B cell (primary cell): ENCODE measurements at regions not wholly inside any gene's neighbourhood (a gene's known extent, or its start where the extent isn't known, plus 50 kb on each side); places are given as distances from the start of the nearest gene placed in this dataset.

Experiments used
- ATAC-seq: fragments of 200-7000 bp; cut with Tn5 transposase; one replicate; pipeline ENCODE4 v1.10.0; 2021; ENCODE audit warnings: low read depth, mild to moderate bottlenecking, moderate number of reproducible peaks, moderate library complexity
- CTCF ChIA-PET: fragments of 350-600 bp; sonication (Branson Sonifier 250); formaldehyde crosslinking; loops from one replicate; lab custom pipeline; 2021; ENCODE audit warnings: antibody characterized with exemption, inconsistent platforms; lab: Charles Lee
- POLR2A ChIA-PET: fragments of 350-600 bp; sonication (Branson Sonifier 250); formaldehyde crosslinking; loops from one replicate; lab custom pipeline; 2021; ENCODE audit warnings: antibody characterized with exemption; lab: Charles Lee
- DNase-seq: peaks from one replicate; pipeline ENCODE4 v3.0.0; 2013
- H2AFZ ChIP-seq: 2 replicates; pipeline ENCODE4 v1.6.1; 2012; ENCODE audit warnings: mild to moderate bottlenecking, low read depth, low read length; ENCODE audit not compliant: insufficient read depth, poor library complexity, severe bottlenecking
- H3K27ac ChIP-seq, 2 donors: 1 replicate in 1 of 2; 2 replicates in 1 of 2; pipeline ENCODE4 v1.5.1; 2012 to 2013; ENCODE audit warnings: low read length in 2 of 2, mild to moderate bottlenecking in 2 of 2, moderate library complexity in 1 of 2
- H3K27me3 ChIP-seq, 4 experiments: fragments of 200-600 bp in 1 of 4; sonication (generic) in 1 of 4; replicated peaks in 1 of 4; 1 replicate in 2 of 4; 2 replicates in 2 of 4; pipeline versions ENCODE4 v1.6.1 to v1.7.0; 2013 to 2016; ENCODE audit warnings: low read length in 3 of 4, mild to moderate bottlenecking in 2 of 4, mixed read lengths in 1 of 4, moderate library complexity in 1 of 4; ENCODE audit not compliant: insufficient read depth in 4 of 4, control insufficient read depth in 3 of 4; ENCODE audit errors: control extremely low read depth in 1 of 4
- H3K36me3 ChIP-seq, 2 experiments: replicated peaks in 1 of 2; 1 replicate in 1 of 2; 2 replicates in 1 of 2; pipeline versions ENCODE4 v1.6.1 to v1.7.1; 2013; ENCODE audit warnings: low read length in 1 of 2; ENCODE audit not compliant: insufficient read depth in 2 of 2, control insufficient read depth in 1 of 2; ENCODE audit errors: control extremely low read depth in 1 of 2, extremely low read depth in 1 of 2
- H3K4me1 ChIP-seq, 2 donors: fragments of 200-600 bp in 1 of 2; sonication (generic) in 1 of 2; 1 replicate in 1 of 2; 2 replicates in 1 of 2; pipeline versions ENCODE4 v1.5.1 to v1.6.1; 2013 to 2017; ENCODE audit warnings: low read length in 2 of 2; ENCODE audit not compliant: control insufficient read depth in 2 of 2, insufficient read depth in 2 of 2
- H3K4me2 ChIP-seq: replicated peaks from 2 replicates; pipeline ENCODE3; 2012; ENCODE audit warnings: mild to moderate bottlenecking, low read depth, low read length; ENCODE audit not compliant: poor library complexity, severe bottlenecking
- H3K4me3 ChIP-seq, 5 experiments: fragments of 200-600 bp in 1 of 5; sonication (generic) in 1 of 5; 1 replicate in 3 of 5; 2 replicates in 2 of 5; pipeline versions ENCODE4 v1.5.1 to v1.7.0; 2011 to 2016; ENCODE audit warnings: low read length in 4 of 5, mild to moderate bottlenecking in 4 of 5, low read depth in 2 of 5, control low read depth in 1 of 5, moderate library complexity in 1 of 5; ENCODE audit not compliant: insufficient read depth in 1 of 5; ENCODE audit errors: control extremely low read depth in 1 of 5, extremely low read depth in 1 of 5
- H3K79me2 ChIP-seq: fragments of 200-600 bp; sonication (generic); one replicate; pipeline ENCODE4 v1.6.0; 2016; ENCODE audit warnings: low read length; ENCODE audit not compliant: control insufficient read depth, insufficient read depth
- H3K9ac ChIP-seq: fragments of 200-600 bp; sonication (generic); 2 replicates; pipeline ENCODE4 v1.6.1; 2017; ENCODE audit warnings: mild to moderate bottlenecking, low read length, moderate library complexity
- H3K9me3 ChIP-seq, 3 donors: one replicate each; pipeline versions ENCODE4 v1.6.1 to v1.7.1; 2013; ENCODE audit warnings: low read length in 2 of 3; ENCODE audit not compliant: control insufficient read depth in 2 of 3, insufficient read depth in 1 of 3; ENCODE audit errors: control extremely low read depth in 1 of 3
- H4K20me1 ChIP-seq: 2 replicates; pipeline ENCODE4 v1.6.0; 2012; ENCODE audit warnings: mild to moderate bottlenecking, low read length; ENCODE audit not compliant: insufficient read depth, control insufficient read depth, poor library complexity, severe bottlenecking
- H3K27ac Mint-ChIP-seq: one replicate; pipeline ENCODE4 v1.8.0; 2021; ENCODE audit warnings: mixed read lengths
- H3K27me3 Mint-ChIP-seq: one replicate; pipeline ENCODE4 v1.8.0; 2021; ENCODE audit warnings: mixed read lengths
- H3K4me1 Mint-ChIP-seq: one replicate; pipeline ENCODE4 v1.8.0; 2021; ENCODE audit warnings: mixed read lengths
- H3K4me3 Mint-ChIP-seq: one replicate; pipeline ENCODE4 v1.8.0; 2021; ENCODE audit warnings: mixed read lengths
- H3K9me3 Mint-ChIP-seq: one replicate; pipeline ENCODE4 v1.8.0; 2022; ENCODE audit warnings: mixed read lengths; ENCODE audit not compliant: insufficient read depth
- EZH2 ChIP-seq: IDR thresholded peaks from 2 replicates; pipeline ENCODE4 v1.6.1; 2012; ENCODE audit warnings: borderline replicate concordance, low read depth, mild to moderate bottlenecking, moderate library complexity, low read length; ENCODE audit not compliant: insufficient read depth, poor library complexity, severe bottlenecking
- WGBS: methylation state at CpG from one replicate; pipeline ENCODE4 v1.1.5; 2013; ENCODE audit warnings: missing lambda C conversion rate; ENCODE audit not compliant: insufficient coverage; 5-methylcytosine and 5-hydroxymethylcytosine counted together
- intact Hi-C: fragments of 100-400 bp; cut with micrococcal nuclease; formaldehyde crosslinking; loops from one replicate; pipeline ENCODE4 v1.10.0; 2022
- TF ChIP-seq, protein P1 (sequence below): fragments of 200-600 bp; IDR thresholded peaks from one replicate; pipeline ENCODE4 v1.8.0; 2022; ENCODE audit warnings: antibody characterized with exemption, mild to moderate bottlenecking

DNA sequence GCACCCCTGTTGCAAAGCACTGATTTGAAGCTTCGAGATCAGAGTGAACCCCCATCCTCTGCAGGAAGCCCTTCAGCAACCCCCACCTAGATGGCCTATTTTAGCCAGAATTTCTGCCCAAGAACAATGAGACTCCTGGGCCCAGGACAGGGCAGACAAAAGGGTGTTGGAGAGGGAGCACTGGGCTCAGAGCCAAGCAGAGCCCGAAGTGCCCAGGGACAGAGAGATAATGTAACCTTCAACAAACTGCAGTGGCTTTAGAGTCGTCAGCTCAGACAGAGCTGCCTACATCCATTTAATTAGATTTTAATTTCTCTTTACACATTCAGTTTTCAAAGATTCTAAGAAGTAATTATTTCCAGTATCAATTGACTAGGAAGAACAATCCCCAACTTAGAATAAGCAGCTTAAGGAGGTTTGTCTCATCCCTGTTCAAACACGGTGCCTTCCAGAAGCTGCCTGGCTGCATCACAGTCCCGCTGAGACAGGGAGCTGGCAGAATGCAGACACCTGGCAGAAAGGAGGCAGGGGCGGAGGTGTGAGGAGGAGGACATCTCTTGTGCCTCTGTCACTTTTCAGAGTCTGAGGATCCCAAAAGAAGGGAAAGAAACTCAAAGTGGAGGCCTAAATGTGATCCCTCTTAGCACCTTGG is 504.9 kb upstream of the CCDC196 start:
- Mint-ChIP-seq H3K4me1 (no peaks in the 10 kb centered on the region), H3K4me3 (no peak overlapping the region), H3K9me3 (peaks cover 3% of the 10 kb centered on the region), H3K27ac (no peak overlapping the region), H3K27me3 (peaks cover 21% of the 10 kb centered on the region)
- WGBS = 86% methylated on average over 3 of the region's 6 CpGs
- Histone ChIP-seq H3K27me3 (no peaks in the 10 kb centered on the region), H2AFZ (no peak overlapping the region), H3K4me1 (no peaks in the 10 kb centered on the region), H3K27ac (no peak overlapping the region), H4K20me1 (no peaks in the 10 kb centered on the region), H3K9me3 (peaks cover 0 to 12% (median 0%) of the 10 kb centered on the region in 3 donors), H3K79me2 (no peaks in the 10 kb centered on the region), H3K36me3 (no peaks in the 10 kb centered on the region), H3K4me3 (no peak overlapping the region), H3K9ac (no peak overlapping the region), H3K4me2 (no peak overlapping the region)
- intact Hi-C loops = no loop called here
- no peak for DNase-seq
- TF ChIP-seq EZH2 = no peak
- TF ChIP-seq, protein P1, sequence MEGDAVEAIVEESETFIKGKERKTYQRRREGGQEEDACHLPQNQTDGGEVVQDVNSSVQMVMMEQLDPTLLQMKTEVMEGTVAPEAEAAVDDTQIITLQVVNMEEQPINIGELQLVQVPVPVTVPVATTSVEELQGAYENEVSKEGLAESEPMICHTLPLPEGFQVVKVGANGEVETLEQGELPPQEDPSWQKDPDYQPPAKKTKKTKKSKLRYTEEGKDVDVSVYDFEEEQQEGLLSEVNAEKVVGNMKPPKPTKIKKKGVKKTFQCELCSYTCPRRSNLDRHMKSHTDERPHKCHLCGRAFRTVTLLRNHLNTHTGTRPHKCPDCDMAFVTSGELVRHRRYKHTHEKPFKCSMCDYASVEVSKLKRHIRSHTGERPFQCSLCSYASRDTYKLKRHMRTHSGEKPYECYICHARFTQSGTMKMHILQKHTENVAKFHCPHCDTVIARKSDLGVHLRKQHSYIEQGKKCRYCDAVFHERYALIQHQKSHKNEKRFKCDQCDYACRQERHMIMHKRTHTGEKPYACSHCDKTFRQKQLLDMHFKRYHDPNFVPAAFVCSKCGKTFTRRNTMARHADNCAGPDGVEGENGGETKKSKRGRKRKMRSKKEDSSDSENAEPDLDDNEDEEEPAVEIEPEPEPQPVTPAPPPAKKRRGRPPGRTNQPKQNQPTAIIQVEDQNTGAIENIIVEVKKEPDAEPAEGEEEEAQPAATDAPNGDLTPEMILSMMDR = no peak
- ATAC-seq = no peak
- CTCF ChIA-PET = no interaction called here
- POLR2A ChIA-PET = no interaction called here

DNA sequence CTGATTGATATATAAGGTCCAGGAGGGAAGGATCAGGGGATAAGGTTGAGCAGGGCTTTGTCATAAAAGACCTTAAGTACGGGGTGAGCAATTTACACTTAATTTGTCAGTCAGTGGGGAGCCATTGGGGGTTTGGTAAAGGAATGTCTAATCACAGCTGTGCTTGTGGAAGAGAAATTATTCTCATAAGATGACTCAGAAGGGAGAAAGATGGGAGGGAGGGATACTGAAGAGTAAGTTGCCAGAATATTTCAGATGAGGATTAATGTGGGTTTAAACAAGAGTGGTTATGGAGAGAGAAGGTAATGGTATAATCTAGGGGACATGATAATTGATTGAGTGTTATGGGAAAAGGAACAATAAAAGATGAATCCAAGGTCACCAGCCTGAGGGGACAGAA is 500.1 kb upstream of the CCDC196 start:
- no peak overlapping the region for H2AFZ ChIP-seq
- whole genome bisulfite sequencing = 83% methylated on average over 1 of the region's 1 CpG
- POLR2A ChIA-PET = no interaction called here
- no peaks in the 10 kb centered on the region for H3K4me1 ChIP-seq
- Mint-ChIP-seq H3K4me1 (no peaks in the 10 kb centered on the region), H3K4me3 (no peak overlapping the region), H3K9me3 (peaks cover under 1% of the 10 kb centered on the region), H3K27me3 (peaks cover 21% of the 10 kb centered on the region), H3K27ac (no peak overlapping the region)
- no peaks in the 10 kb centered on the region for H3K36me3 ChIP-seq
- CTCF ChIA-PET = no interaction called here
- no peak for DNase-seq
- no peak for ATAC-seq
- H3K4me3 ChIP-seq = no peak overlapping the region
- TF ChIP-seq, protein P1 = no peak
- no peak for TF ChIP-seq EZH2
- H3K27me3 ChIP-seq = no peaks in the 10 kb centered on the region
- H3K79me2 ChIP-seq = no peaks in the 10 kb centered on the region
- intact Hi-C loops = no loop called here
- H3K9ac ChIP-seq = no peak overlapping the region
- no peak overlapping the region for H3K4me2 ChIP-seq
- H4K20me1 ChIP-seq = no peaks in the 10 kb centered on the region
- H3K9me3 ChIP-seq = peaks cover 0 to 1% (median 0%) of the 10 kb centered on the region in 3 donors
- no peak overlapping the region for H3K27ac ChIP-seq
